ENCODE measurements at regions not wholly inside any gene's neighbourhood (a gene's known extent, or its start where the extent isn't known, plus 50 kb on each side); places are given as distances from the start of the nearest gene placed in this dataset.

- no peak for TF ChIP-seq CTCF (conservative IDR thresholded peaks at IDR 0.05; ENCODE audit: low read depth, low read length)
- DNase-seq (ENCODE audit: low read depth): no peak
- H3K4me3 ChIP-seq (ENCODE audit: low read length): no peak overlapping the region
Observed at GRCh38 chr1:80919426-80919825, 881.3 kb upstream of the ADGRL2 start.

GRCh38 chr1:80918380-80918779, 882.4 kb upstream of the ADGRL2 start:
- no peak for TF ChIP-seq CTCF (conservative IDR thresholded peaks at IDR 0.05; ENCODE audit: low read depth, low read length)
- no peak overlapping the region for H3K4me3 ChIP-seq (ENCODE audit: low read length)
- no peak for DNase-seq (ENCODE audit: low read depth)

- H3K4me3 ChIP-seq (ENCODE audit: low read length): no peak overlapping the region
- no peak for TF ChIP-seq CTCF (conservative IDR thresholded peaks at IDR 0.05; ENCODE audit: low read depth, low read length)
- DNase-seq (ENCODE audit: low read depth): no peak
Observed at GRCh38 chr1:80917826-80918225, 882.9 kb upstream of the ADGRL2 start.

- no peak for TF ChIP-seq CTCF (conservative IDR thresholded peaks at IDR 0.05; ENCODE audit: low read depth, low read length)
- H3K4me3 ChIP-seq (ENCODE audit: low read length): no peak overlapping the region
- DNase-seq (ENCODE audit: low read depth): no peak
Observed at GRCh38 chr1:80917225-80917624, 883.5 kb upstream of the ADGRL2 start.

GRCh38 chr1:80915491-80915890, 885.2 kb upstream of the ADGRL2 start:
- H3K4me3 ChIP-seq (ENCODE audit: low read length): no peak overlapping the region
- no peak for TF ChIP-seq CTCF (conservative IDR thresholded peaks at IDR 0.05; ENCODE audit: low read depth, low read length)
- no peak for DNase-seq (ENCODE audit: low read depth)

- TF ChIP-seq CTCF (conservative IDR thresholded peaks at IDR 0.05; ENCODE audit: low read depth, low read length): no peak
- DNase-seq (ENCODE audit: low read depth): no peak
Observed at GRCh38 chr1:80910426-80910825, 890.3 kb upstream of the ADGRL2 start.

GRCh38 chr1:80909172-80909784, 891.5 kb upstream of the ADGRL2 start:
- TF ChIP-seq CTCF (conservative IDR thresholded peaks at IDR 0.05; ENCODE audit: low read depth, low read length): no peak
- H3K4me3 ChIP-seq (ENCODE audit: low read length): no peak overlapping the region
- no peak for DNase-seq (ENCODE audit: low read depth)

More at GRCh38 chr1:80910426-80910825, 890.3 kb upstream of the ADGRL2 start:
- no peak overlapping the region for H3K4me3 ChIP-seq (ENCODE audit: low read length)
